Nephron progenitor cell (in vitro differentiated cells): ENCODE measurements at regions not wholly inside any gene's neighbourhood (a gene's known extent, or its start where the extent isn't known, plus 50 kb on each side); places are given as distances from the start of the nearest gene placed in this dataset.

Source experiments
- DNase-seq: peaks from one replicate; pipeline ENCODE4 v3.0.0; 2021
- H3K27ac Mint-ChIP-seq: 2 replicates; pipeline ENCODE4 v1.8.0; 2021; ENCODE audit warnings: mild to moderate bottlenecking, moderate library complexity, mixed read lengths
- H3K27me3 Mint-ChIP-seq: 2 replicates; pipeline ENCODE4 v1.8.0; 2021; ENCODE audit warnings: mild to moderate bottlenecking, low read depth, mixed read lengths; ENCODE audit not compliant: poor library complexity
- H3K36me3 Mint-ChIP-seq: 2 replicates; pipeline ENCODE4 v1.8.0; 2021; ENCODE audit warnings: low read depth, mixed read lengths
- H3K4me1 Mint-ChIP-seq: 2 replicates; pipeline ENCODE4 v1.8.0; 2021; ENCODE audit warnings: mixed read lengths
- H3K4me3 Mint-ChIP-seq: 2 replicates; pipeline ENCODE4 v1.8.0; 2021; ENCODE audit warnings: mild to moderate bottlenecking, moderate library complexity, mixed read lengths
- H3K9me3 Mint-ChIP-seq: 2 replicates; pipeline ENCODE4 v1.8.0; 2021; ENCODE audit warnings: mild to moderate bottlenecking, moderate library complexity, mixed read lengths
- TF ChIP-seq, protein P1 (sequence below): fragments of 200-600 bp; sonication (generic); IDR thresholded peaks from 2 replicates; pipeline ENCODE4 v1.5.0; 2021; ENCODE audit warnings: antibody characterized with exemption

DNA sequence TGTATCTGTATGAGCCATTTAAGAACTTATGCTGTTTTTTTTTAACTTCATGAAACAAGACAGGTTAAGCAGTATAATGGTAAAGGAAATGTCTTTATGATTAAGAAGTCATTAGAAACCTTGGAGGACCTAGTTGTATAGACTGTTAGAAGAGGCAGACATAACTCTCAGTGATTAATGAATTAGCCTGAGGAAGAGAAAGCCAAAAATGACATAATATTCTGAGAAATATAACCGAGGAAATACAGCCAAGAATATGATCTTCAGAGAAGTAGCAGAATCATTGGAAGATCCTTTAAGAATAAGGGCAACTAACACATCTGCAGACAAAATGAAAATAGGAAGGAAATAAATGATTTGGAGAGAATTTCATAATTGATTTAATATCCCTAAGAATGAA is 738.1 kb upstream of the NCAM2 start:
- H3K4me1 Mint-ChIP-seq, result peaks cover 7% of the 10 kb centered on the region
- no peaks in the 10 kb centered on the region for H3K36me3 Mint-ChIP-seq
- no peaks in the 10 kb centered on the region for H3K27me3 Mint-ChIP-seq
- TF ChIP-seq, protein P1, sequence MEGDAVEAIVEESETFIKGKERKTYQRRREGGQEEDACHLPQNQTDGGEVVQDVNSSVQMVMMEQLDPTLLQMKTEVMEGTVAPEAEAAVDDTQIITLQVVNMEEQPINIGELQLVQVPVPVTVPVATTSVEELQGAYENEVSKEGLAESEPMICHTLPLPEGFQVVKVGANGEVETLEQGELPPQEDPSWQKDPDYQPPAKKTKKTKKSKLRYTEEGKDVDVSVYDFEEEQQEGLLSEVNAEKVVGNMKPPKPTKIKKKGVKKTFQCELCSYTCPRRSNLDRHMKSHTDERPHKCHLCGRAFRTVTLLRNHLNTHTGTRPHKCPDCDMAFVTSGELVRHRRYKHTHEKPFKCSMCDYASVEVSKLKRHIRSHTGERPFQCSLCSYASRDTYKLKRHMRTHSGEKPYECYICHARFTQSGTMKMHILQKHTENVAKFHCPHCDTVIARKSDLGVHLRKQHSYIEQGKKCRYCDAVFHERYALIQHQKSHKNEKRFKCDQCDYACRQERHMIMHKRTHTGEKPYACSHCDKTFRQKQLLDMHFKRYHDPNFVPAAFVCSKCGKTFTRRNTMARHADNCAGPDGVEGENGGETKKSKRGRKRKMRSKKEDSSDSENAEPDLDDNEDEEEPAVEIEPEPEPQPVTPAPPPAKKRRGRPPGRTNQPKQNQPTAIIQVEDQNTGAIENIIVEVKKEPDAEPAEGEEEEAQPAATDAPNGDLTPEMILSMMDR, result no peak
- no peak for DNase-seq
- H3K9me3 Mint-ChIP-seq, result no peaks in the 10 kb centered on the region
- no peak overlapping the region for H3K4me3 Mint-ChIP-seq
- no peak overlapping the region for H3K27ac Mint-ChIP-seq

DNA sequence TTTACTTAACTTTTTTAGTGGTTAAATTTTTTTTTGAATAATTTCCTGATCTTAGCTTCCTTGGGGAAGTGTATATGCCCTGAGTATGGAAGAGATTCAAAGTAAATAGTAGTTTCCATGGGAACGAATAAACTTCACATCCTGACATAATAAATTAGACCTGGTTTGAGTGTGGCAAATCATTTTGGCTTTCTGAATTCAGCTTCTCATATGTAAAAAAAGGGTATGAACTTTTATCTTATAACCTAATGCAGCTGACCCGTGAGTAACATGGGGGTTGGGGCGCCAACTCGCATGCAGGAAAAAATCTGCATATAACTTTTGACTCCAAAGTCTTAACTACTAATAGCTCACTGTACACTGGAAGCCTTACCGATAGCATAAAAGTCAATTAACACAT is 736.8 kb upstream of the NCAM2 start:
- Mint-ChIP-seq H3K4me3 (no peak overlapping the region), H3K27me3 (no peaks in the 10 kb centered on the region), H3K36me3 (no peaks in the 10 kb centered on the region), H3K9me3 (no peaks in the 10 kb centered on the region), H3K27ac (no peak overlapping the region), H3K4me1 (peaks cover 7% of the 10 kb centered on the region)
- TF ChIP-seq, protein P1, result no peak
- DNase-seq, result no peak

DNA sequence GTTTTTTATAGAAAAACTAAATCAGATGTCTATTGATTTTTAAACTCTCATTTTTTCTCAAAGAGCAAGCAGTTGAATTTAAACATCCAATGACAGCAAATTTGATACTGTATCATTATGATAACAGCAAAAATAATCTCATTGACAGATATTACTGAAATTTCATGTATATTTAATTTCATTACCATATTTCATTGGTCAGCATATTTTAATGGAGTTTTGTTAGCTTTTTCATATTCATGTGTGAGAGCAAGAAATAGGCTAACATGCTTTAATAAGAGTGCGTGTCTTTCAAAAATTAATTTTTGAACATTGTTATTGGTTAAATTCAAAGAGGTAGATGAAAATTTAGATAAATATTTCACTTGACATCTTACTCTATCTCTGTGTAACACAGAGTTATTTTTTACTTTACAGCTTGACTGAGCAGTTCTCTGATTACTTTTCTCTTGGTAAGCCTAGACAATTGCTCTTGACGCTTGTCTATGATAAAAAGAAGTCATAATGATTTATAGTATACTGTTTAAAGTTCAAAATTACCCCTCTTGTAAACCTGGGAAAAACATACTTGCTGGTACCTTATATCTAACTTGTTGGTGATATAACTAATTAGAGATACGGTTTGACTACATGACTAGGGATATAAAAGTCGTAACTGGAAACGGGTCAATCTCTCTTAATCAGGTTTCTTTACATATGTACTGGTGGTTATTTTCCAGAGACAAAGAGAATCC is 732.3 kb upstream of the NCAM2 start:
- Mint-ChIP-seq H3K4me1 (no peaks in the 10 kb centered on the region), H3K27me3 (no peaks in the 10 kb centered on the region), H3K36me3 (no peaks in the 10 kb centered on the region), H3K27ac (no peak overlapping the region), H3K4me3 (no peak overlapping the region), H3K9me3 (no peaks in the 10 kb centered on the region)
- DNase-seq, result no peak
- TF ChIP-seq, protein P1, result no peak

DNA sequence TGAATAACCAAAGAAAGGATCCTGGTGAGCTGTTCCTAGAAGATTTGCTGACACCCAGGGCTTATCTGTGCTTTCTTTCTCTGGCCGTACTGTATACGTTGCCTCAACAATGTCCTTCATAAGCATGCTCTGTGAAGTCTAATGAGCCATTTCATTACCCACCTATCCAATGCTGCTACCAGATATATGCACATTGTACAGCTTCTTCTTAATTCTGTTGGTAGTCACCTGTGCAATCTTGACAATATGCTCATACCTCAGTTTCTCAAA is 731.8 kb upstream of the NCAM2 start:
- H3K27ac Mint-ChIP-seq, result no peak overlapping the region
- no peaks in the 10 kb centered on the region for H3K27me3 Mint-ChIP-seq
- no peaks in the 10 kb centered on the region for H3K9me3 Mint-ChIP-seq
- no peak for DNase-seq
- no peaks in the 10 kb centered on the region for H3K4me1 Mint-ChIP-seq
- no peak overlapping the region for H3K4me3 Mint-ChIP-seq
- H3K36me3 Mint-ChIP-seq, result no peaks in the 10 kb centered on the region
- TF ChIP-seq, protein P1, result no peak

DNA sequence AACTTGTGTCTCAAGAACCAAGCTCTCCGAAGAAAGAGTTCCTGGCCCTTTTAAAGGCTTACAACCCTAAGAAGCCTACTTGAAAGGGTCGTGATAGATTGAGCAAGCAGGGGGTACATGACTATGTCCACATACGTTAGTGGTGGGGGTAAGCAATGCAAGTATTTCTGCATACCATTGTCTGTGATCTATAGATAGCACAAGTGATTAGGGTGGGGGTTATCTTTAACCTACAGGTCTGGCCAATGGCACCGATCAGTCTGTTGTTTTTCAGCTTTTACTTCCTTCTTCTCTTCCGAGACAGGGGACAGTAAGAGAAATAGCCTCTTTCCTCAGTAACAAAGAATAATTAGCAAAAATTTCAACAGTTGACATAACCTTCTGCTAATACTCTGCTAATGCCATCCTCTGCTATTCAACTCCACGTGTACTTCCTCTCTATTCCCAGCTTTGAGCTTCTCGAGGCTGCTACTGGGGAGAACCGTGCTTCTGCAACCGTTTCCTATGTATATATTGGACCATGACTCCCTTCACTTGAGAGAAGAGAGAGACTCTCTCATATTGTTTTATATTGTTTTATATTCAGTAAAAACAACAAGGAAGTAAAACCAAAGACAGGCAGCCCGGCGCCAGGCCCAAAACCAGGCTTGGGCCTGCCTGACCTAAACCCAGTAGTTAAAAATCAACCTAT is 727.7 kb upstream of the NCAM2 start:
- Mint-ChIP-seq H3K4me1 (no peaks in the 10 kb centered on the region), H3K9me3 (no peaks in the 10 kb centered on the region), H3K27ac (no peak overlapping the region), H3K36me3 (no peaks in the 10 kb centered on the region), H3K4me3 (no peak overlapping the region), H3K27me3 (no peaks in the 10 kb centered on the region)
- TF ChIP-seq, protein P1, result no peak
- no peak for DNase-seq
